ENCODE measurements at regions not wholly inside any gene's neighbourhood (a gene's known extent, or its start where the extent isn't known, plus 50 kb on each side); places are given as distances from the start of the nearest gene placed in this dataset.

DNA sequence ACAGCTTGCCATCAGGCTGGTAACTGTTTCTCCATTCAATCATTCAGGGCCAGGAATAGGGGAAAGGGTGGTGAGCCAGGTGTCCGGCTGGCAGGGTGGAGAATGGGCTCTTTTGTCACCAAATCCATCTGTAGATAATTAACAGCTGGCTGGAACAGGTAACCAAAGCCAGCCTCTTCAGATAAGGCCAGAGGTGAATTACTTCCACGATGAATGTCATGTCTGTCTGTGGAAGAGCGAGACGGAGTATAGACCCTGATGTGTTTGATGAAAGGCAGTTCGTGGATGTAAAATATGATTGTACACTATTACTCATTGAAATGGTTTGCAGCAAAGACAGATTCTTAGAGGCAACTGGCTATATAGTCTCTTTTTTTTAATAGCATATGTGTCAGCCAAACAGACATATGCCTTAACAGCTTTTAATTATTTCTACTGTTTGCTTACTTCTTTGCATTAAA lies 149.8 kb downstream of the KLF6 start:
- TF ChIP-seq POLR2A (IDR thresholded peaks at IDR 0.05; ENCODE audit: low read depth, low read length) (no peak), POLR2AphosphoS5 (IDR thresholded peaks at IDR 0.05; ENCODE audit: low read depth, low read length) (no peak), TAF1 (IDR thresholded peaks at IDR 0.05; ENCODE audit: borderline replicate concordance, low read depth, low read length) (no peak)

Measured in GM12892 (cell line).